Thoracic aorta (tissue), 2 donors: ENCODE measurements at regions not wholly inside any gene's neighbourhood (a gene's known extent, or its start where the extent isn't known, plus 50 kb on each side); places are given as distances from the start of the nearest gene placed in this dataset.

Source experiments
- ATAC-seq: fragments of 150-250 bp; one replicate; pipeline ENCODE4 v1.8.0; 2017; ENCODE audit warnings: low read depth; ENCODE audit not compliant: insufficient number of reproducible peaks, low FRiP score
- DNase-seq: peaks from one replicate; pipeline ENCODE4 v3.0.0-alpha.2; 2020; ENCODE audit warnings: low spot score
- H3K27ac ChIP-seq, 2 donors: fragments of 200-600 bp; sonication (generic); 1 replicate in 1 of 2; 2 replicates in 1 of 2; pipeline ENCODE4 v1.5.1; 2016; ENCODE audit warnings: mild to moderate bottlenecking in 2 of 2, moderate library complexity in 2 of 2
- H3K27me3 ChIP-seq: fragments of 200-600 bp; sonication (generic); replicated peaks from 2 replicates; pipeline ENCODE4 v1.6.0; 2016; ENCODE audit warnings: mild to moderate bottlenecking; ENCODE audit not compliant: insufficient read depth
- H3K36me3 ChIP-seq: fragments of 200-600 bp; sonication (generic); one replicate; pipeline ENCODE4 v1.5.1; 2016
- H3K4me1 ChIP-seq, 2 donors: fragments of 200-600 bp; sonication (generic); 1 replicate in 1 of 2; 2 replicates in 1 of 2; pipeline versions ENCODE4 v1.5.1 to v1.6.0; 2016; ENCODE audit warnings: low read depth in 2 of 2, mild to moderate bottlenecking in 1 of 2; ENCODE audit not compliant: control insufficient read depth in 1 of 2
- H3K4me3 ChIP-seq: fragments of 200-600 bp; sonication (generic); 2 replicates; pipeline ENCODE4 v1.5.1; 2016; ENCODE audit warnings: mild to moderate bottlenecking
- H3K9me3 ChIP-seq: fragments of 200-600 bp; sonication (generic); 2 replicates; pipeline ENCODE4 v1.5.1; 2016
- CTCF ChIP-seq: fragments of 200-600 bp; sonication (generic); IDR thresholded peaks from one replicate; pipeline ENCODE4 v1.5.1; 2019; ENCODE audit warnings: antibody characterized with exemption

GRCh38 chr5:145562931-145563330, 272.2 kb downstream of the PRELID2 start:
- H3K36me3 ChIP-seq, result no peaks in the 10 kb centered on the region
- no peak overlapping the region for H3K27ac ChIP-seq
- ATAC-seq (no peak), DNase-seq (no peak)
- H3K4me1 ChIP-seq, result no peaks in the 10 kb centered on the region
- no peaks in the 10 kb centered on the region for H3K27me3 ChIP-seq
- no peak overlapping the region for H3K4me3 ChIP-seq
- no peaks in the 10 kb centered on the region for H3K9me3 ChIP-seq
- no peak for TF ChIP-seq CTCF

- no peak overlapping the region for H3K4me3 ChIP-seq
- H3K4me1 ChIP-seq, result no peaks in the 10 kb centered on the region
- DNase-seq (no peak), ATAC-seq (no peak)
- no peak overlapping the region for H3K27ac ChIP-seq
- H3K36me3 ChIP-seq, result no peaks in the 10 kb centered on the region
- no peaks in the 10 kb centered on the region for H3K9me3 ChIP-seq
- no peak for TF ChIP-seq CTCF
- no peaks in the 10 kb centered on the region for H3K27me3 ChIP-seq
Measured at GRCh38 chr5:145558288-145558687, 276.9 kb downstream of the PRELID2 start.

GRCh38 chr5:145557345-145557744, 277.8 kb downstream of the PRELID2 start:
- DNase-seq, result no peak
- TF ChIP-seq CTCF, result no peak
- Histone ChIP-seq H3K27ac (no peak overlapping the region), H3K4me3 (no peak overlapping the region), H3K4me1 (no peaks in the 10 kb centered on the region), H3K36me3 (no peaks in the 10 kb centered on the region), H3K27me3 (no peaks in the 10 kb centered on the region), H3K9me3 (no peaks in the 10 kb centered on the region)
- ATAC-seq, result no peak

- Histone ChIP-seq H3K4me1 (no peaks in the 10 kb centered on the region), H3K27ac (no peak overlapping the region), H3K4me3 (no peak overlapping the region), H3K9me3 (no peaks in the 10 kb centered on the region), H3K27me3 (no peaks in the 10 kb centered on the region), H3K36me3 (no peaks in the 10 kb centered on the region)
- DNase-seq (no peak), ATAC-seq (no peak)
- no peak for TF ChIP-seq CTCF
Measured at GRCh38 chr5:145554399-145554798, 280.7 kb downstream of the PRELID2 start.

GRCh38 chr5:145553177-145553576, 282.0 kb downstream of the PRELID2 start:
- Histone ChIP-seq H3K27ac (no peak overlapping the region), H3K4me1 (no peaks in the 10 kb centered on the region), H3K4me3 (no peak overlapping the region), H3K27me3 (no peaks in the 10 kb centered on the region), H3K9me3 (no peaks in the 10 kb centered on the region), H3K36me3 (no peaks in the 10 kb centered on the region)
- ATAC-seq, result no peak
- no peak for DNase-seq
- no peak for TF ChIP-seq CTCF
